Natural killer cell (primary cell): ENCODE measurements at regions not wholly inside any gene's neighbourhood (a gene's known extent, or its start where the extent isn't known, plus 50 kb on each side); places are given as distances from the start of the nearest gene placed in this dataset.

Source experiments
- ATAC-seq, 3 donors: fragments of 150-1000 bp in 2 of 3; fragments of 200-7000 bp in 1 of 3; cut with Tn5 transposase; 1 replicate in 1 of 3; 2 replicates in 2 of 3; pipeline ENCODE4 v1.10.0; 2021; ENCODE audit warnings: mild to moderate bottlenecking in 2 of 3, moderate library complexity in 2 of 3
- DNase-seq, 2 donors: peaks; one replicate each; pipeline versions ENCODE4 v3.0.0 to v3.0.0-alpha.2; 2013 to 2021; ENCODE audit warnings: mixed read lengths in 1 of 2
- H3K27ac ChIP-seq: one replicate; pipeline ENCODE4 v1.5.1; 2013; ENCODE audit warnings: mild to moderate bottlenecking, low read length
- H3K27me3 ChIP-seq: one replicate; pipeline ENCODE4 v1.6.1; 2013; ENCODE audit warnings: low read length; ENCODE audit not compliant: control insufficient read depth, insufficient read depth
- H3K36me3 ChIP-seq: one replicate; pipeline ENCODE4 v1.6.1; 2013; ENCODE audit warnings: low read length; ENCODE audit not compliant: control insufficient read depth, insufficient read depth
- H3K4me1 ChIP-seq: one replicate; pipeline ENCODE4 v1.6.1; 2013; ENCODE audit warnings: low read length; ENCODE audit not compliant: control insufficient read depth, insufficient read depth
- H3K4me3 ChIP-seq: one replicate; pipeline ENCODE4 v1.5.1; 2013; ENCODE audit warnings: low read length
- H3K9me3 ChIP-seq: one replicate; pipeline ENCODE4 v1.6.1; 2013; ENCODE audit warnings: low read length; ENCODE audit not compliant: control insufficient read depth, insufficient read depth
- H3K27ac Mint-ChIP-seq, 2 donors: one replicate each; pipeline ENCODE4 v1.8.0; 2022; ENCODE audit warnings: mild to moderate bottlenecking in 2 of 2, mixed read lengths in 2 of 2, moderate library complexity in 1 of 2
- H3K27me3 Mint-ChIP-seq, 2 donors: one replicate each; pipeline ENCODE4 v1.8.0; 2022; ENCODE audit warnings: low read depth in 2 of 2, mixed read lengths in 2 of 2
- H3K36me3 Mint-ChIP-seq: one replicate; pipeline ENCODE4 v1.8.0; 2022; ENCODE audit warnings: mixed read lengths
- H3K4me1 Mint-ChIP-seq, 2 donors: one replicate each; pipeline ENCODE4 v1.8.0; 2022; ENCODE audit warnings: mixed read lengths in 2 of 2
- H3K4me3 Mint-ChIP-seq: one replicate; pipeline ENCODE4 v1.8.0; 2022; ENCODE audit warnings: mild to moderate bottlenecking, moderate library complexity, mixed read lengths
- H3K9me3 Mint-ChIP-seq, 2 donors: one replicate each; pipeline ENCODE4 v1.8.0; 2022; ENCODE audit warnings: mixed read lengths in 2 of 2
- WGBS: methylation state at CpG from one replicate; pipeline ENCODE4 v1.1.7; 2013; ENCODE audit warnings: missing lambda C conversion rate; ENCODE audit not compliant: insufficient coverage; 5-methylcytosine and 5-hydroxymethylcytosine counted together
- intact Hi-C: fragments of 100-400 bp; cut with micrococcal nuclease; formaldehyde crosslinking; loops from one replicate; pipeline ENCODE4 v1.14.2; 2022
- TF ChIP-seq, protein P1 (sequence below): fragments of 200-600 bp; IDR thresholded peaks from one replicate; pipeline ENCODE4 v1.8.0; 2022; ENCODE audit warnings: antibody characterized with exemption

DNA sequence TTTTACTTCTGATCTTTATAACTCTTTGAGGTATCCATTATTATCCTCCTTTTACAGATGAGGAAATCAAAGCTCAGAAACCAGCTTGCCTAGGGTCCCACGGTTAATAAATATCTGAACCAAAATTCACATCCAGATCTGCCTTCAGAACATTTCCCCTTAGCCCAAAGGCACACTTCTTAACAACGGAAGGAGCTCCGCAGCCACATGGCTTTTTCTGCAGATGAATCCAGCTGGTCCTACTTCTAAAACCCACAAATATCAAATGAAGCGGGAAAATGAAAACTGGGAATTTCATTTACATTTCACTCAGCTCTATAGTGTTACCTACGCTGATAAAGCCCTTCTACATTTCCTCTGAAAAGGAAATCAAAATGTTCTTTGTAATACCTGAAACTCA, 357.0 kb upstream of the ID2 start:
- no peak for ATAC-seq
- Mint-ChIP-seq H3K36me3 (no peaks in the 10 kb centered on the region), H3K4me1 (peaks cover 90 to 96% of the 10 kb centered on the region in 2 donors), H3K27ac (peak overlapping the region; percentile 94 to 99), H3K27me3 (no peaks in the 10 kb centered on the region), H3K9me3 (no peaks in the 10 kb centered on the region), H3K4me3 (peak overlapping the region; percentile 88)
- peak overlapping the region; percentile 66 for H3K27ac ChIP-seq
- H3K36me3 ChIP-seq, result no peaks in the 10 kb centered on the region
- H3K4me1 ChIP-seq, result peaks cover 67% of the 10 kb centered on the region
- H3K27me3 ChIP-seq, result no peaks in the 10 kb centered on the region
- intact Hi-C loops, result loop anchor here (1.0 kb wide), 1 partner anchor 12 kb away; no protein-coding TSS in a partner anchor
- H3K4me3 ChIP-seq, result no peak overlapping the region
- WGBS, result 76% methylated on average over 5 of the region's 5 CpGs
- DNase-seq, result no peak
- H3K9me3 ChIP-seq, result no peaks in the 10 kb centered on the region
- TF ChIP-seq, protein P1, sequence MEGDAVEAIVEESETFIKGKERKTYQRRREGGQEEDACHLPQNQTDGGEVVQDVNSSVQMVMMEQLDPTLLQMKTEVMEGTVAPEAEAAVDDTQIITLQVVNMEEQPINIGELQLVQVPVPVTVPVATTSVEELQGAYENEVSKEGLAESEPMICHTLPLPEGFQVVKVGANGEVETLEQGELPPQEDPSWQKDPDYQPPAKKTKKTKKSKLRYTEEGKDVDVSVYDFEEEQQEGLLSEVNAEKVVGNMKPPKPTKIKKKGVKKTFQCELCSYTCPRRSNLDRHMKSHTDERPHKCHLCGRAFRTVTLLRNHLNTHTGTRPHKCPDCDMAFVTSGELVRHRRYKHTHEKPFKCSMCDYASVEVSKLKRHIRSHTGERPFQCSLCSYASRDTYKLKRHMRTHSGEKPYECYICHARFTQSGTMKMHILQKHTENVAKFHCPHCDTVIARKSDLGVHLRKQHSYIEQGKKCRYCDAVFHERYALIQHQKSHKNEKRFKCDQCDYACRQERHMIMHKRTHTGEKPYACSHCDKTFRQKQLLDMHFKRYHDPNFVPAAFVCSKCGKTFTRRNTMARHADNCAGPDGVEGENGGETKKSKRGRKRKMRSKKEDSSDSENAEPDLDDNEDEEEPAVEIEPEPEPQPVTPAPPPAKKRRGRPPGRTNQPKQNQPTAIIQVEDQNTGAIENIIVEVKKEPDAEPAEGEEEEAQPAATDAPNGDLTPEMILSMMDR, result no peak

DNA sequence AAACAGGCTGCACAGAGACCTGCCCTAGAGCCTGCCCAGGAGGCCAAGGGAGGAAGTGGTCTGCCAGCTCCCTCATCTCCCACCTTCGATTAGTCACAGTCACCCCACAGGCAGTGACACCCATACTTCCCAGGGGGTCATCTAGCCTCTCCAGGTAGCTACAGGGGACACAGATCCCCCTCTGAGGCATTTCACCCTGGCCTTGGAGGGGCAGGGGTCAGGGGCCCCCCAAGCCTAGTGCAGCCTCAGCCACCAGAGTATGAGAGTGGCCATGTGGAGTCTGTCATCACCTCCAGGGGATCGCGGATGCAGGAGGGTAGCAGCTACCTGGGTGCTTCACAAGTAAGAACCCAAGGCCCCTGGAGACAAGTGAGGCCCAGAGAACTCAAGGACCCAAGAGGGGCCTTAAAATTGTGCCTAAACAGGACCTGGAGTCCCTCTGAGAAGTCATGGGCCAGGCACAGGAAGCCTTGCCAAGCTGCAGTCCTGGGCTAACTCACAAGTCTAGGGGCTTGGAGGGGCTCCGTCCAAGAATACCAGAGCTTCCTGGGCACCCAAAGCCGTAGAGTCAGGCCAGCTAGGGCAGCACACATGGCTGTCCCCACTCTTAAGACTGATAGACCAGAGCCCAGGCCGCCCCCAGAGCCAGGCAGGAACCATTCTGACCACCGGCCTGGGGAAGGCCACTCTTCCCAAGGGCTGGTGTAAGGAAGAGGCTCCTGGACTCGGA, 354.3 kb upstream of the ID2 start:
- intact Hi-C loops, result no loop called here
- Mint-ChIP-seq H3K4me1 (peaks cover 92 to 94% of the 10 kb centered on the region in 2 donors), H3K27me3 (no peaks in the 10 kb centered on the region), H3K9me3 (no peaks in the 10 kb centered on the region), H3K4me3 (no peak overlapping the region), H3K36me3 (no peaks in the 10 kb centered on the region), H3K27ac (peak overlapping the region; percentile 94 to 99)
- TF ChIP-seq, protein P1, result no peak
- Histone ChIP-seq H3K4me1 (peaks cover 81% of the 10 kb centered on the region), H3K36me3 (no peaks in the 10 kb centered on the region), H3K27ac (peak overlapping the region; percentile 31), H3K9me3 (no peaks in the 10 kb centered on the region), H3K4me3 (no peak overlapping the region), H3K27me3 (no peaks in the 10 kb centered on the region)
- ATAC-seq (no peak), DNase-seq (no peak)
- 82% methylated on average over 8 of the region's 8 CpGs for WGBS

DNA sequence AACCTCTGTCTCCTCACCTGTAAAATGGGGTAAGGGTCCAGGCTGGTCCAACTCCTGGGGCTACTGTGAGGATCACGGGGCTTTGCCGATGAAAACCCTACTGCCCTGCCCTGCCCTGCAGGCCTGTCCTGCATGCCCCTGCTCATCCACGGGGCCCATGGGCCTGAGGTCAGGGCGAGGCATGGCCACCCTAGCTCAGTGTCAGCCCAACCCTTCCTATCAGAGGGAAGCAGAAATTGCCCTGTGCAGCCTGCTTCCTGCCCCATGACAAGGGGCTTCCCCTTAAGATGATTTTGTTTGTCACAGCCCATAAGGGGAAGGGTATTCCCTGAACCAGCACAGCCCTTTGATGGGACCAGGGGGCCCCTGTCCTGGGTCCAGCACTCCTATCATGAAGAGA, 353.6 kb upstream of the ID2 start:
- TF ChIP-seq, protein P1, result no peak
- Histone ChIP-seq H3K27me3 (no peaks in the 10 kb centered on the region), H3K27ac (peak overlapping the region; percentile 30), H3K36me3 (no peaks in the 10 kb centered on the region), H3K4me1 (peaks cover 82% of the 10 kb centered on the region), H3K4me3 (no peak overlapping the region), H3K9me3 (no peaks in the 10 kb centered on the region)
- H3K4me3 Mint-ChIP-seq, result no peak overlapping the region
- no peaks in the 10 kb centered on the region for H3K9me3 Mint-ChIP-seq
- H3K4me1 Mint-ChIP-seq, result peaks cover 88 to 93% of the 10 kb centered on the region in 2 donors
- DNase-seq (no peak), ATAC-seq (peak; percentile 18 to 60 (median 22))
- H3K27ac Mint-ChIP-seq, result peak overlapping the region; percentile 94 to 99
- H3K27me3 Mint-ChIP-seq, result no peaks in the 10 kb centered on the region
- intact Hi-C loops, result no loop called here
- WGBS, result 44% methylated on average over 4 of the region's 4 CpGs
- no peaks in the 10 kb centered on the region for H3K36me3 Mint-ChIP-seq
